ENCODE measurements at regions not wholly inside any gene's neighbourhood (a gene's known extent, or its start where the extent isn't known, plus 50 kb on each side); places are given as distances from the start of the nearest gene placed in this dataset.

DNA sequence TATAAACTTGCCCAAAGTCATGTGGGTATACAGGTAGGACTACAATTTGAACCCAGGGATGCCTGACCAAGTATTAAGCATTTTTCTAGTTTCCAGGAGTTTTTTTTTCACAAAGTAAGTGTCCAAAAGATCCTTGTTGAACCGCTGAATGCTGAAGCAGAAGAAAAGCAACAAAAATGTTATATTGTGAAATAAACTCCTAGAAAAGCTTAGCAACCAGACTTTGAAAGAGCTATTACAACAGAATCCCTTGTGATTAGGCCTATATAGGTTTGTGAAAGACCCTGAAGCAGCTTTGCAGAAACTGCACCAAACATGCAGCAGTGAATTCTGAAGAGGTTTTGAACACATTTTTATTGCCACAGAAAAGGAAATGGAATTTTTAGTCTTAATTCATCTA lies 236.8 kb downstream of the TUSC7 start:
- no peak for TF ChIP-seq POLR2A (IDR thresholded peaks at IDR 0.05; ENCODE audit: low read length)
- TF ChIP-seq GATA1 (IDR thresholded peaks at IDR 0.05; ENCODE audit: low read depth, low read length), result no peak
